Left lung (tissue), 4 donors: ENCODE measurements at regions not wholly inside any gene's neighbourhood (a gene's known extent, or its start where the extent isn't known, plus 50 kb on each side); places are given as distances from the start of the nearest gene placed in this dataset.

Source experiments
- ATAC-seq: fragments of 200-7000 bp; cut with Tn5 transposase; one replicate; pipeline ENCODE4 v1.9.1; 2020; ENCODE audit warnings: moderate library complexity
- DNase-seq, 4 donors: peaks; one replicate each; pipeline ENCODE4 v3.0.0-alpha.2; 2013 to 2020
- H3K27ac ChIP-seq, 2 donors: fragments of 200-600 bp; sonication (generic) in 1 of 2; one replicate each; pipeline versions ENCODE4 v1.5.0 to v1.8.0; 2020 to 2021
- H3K27me3 ChIP-seq, 2 donors: fragments of 200-600 bp; sonication (generic) in 1 of 2; one replicate each; pipeline versions ENCODE4 v1.5.0 to v1.8.0; 2020 to 2021
- H3K36me3 ChIP-seq, 2 donors: fragments of 200-600 bp; sonication (generic) in 1 of 2; one replicate each; pipeline versions ENCODE4 v1.5.0 to v1.8.0; 2020 to 2021
- H3K4me1 ChIP-seq, 2 donors: fragments of 200-600 bp; one replicate each; pipeline ENCODE4 v1.8.0; 2021
- H3K4me3 ChIP-seq, 2 donors: fragments of 200-600 bp; sonication (generic) in 1 of 2; one replicate each; pipeline versions ENCODE4 v1.5.0 to v1.8.0; 2020 to 2021; ENCODE audit warnings: mild to moderate bottlenecking in 1 of 2
- H3K9me3 ChIP-seq, 2 donors: fragments of 200-600 bp; sonication (generic) in 1 of 2; one replicate each; pipeline versions ENCODE4 v1.5.0 to v1.8.0; 2020 to 2021
- intact Hi-C, 2 donors: fragments of 100-400 bp; cut with DNase I; formaldehyde crosslinking; loops; one replicate each; pipeline versions ENCODE4 v1.11.2 to v1.14.2; 2022
- TF ChIP-seq, protein P1 (sequence below), 2 donors: fragments of 200-600 bp; sonication (generic) in 1 of 2; IDR thresholded peaks; one replicate each; pipeline versions ENCODE4 v1.5.0 to v1.8.0; 2021; ENCODE audit warnings: antibody characterized with exemption in 2 of 2
- donor health status: DM: no; HTN: yes; CAD: no.
- donor health status: DM: no; HTN: no; CAD: no.

DNA sequence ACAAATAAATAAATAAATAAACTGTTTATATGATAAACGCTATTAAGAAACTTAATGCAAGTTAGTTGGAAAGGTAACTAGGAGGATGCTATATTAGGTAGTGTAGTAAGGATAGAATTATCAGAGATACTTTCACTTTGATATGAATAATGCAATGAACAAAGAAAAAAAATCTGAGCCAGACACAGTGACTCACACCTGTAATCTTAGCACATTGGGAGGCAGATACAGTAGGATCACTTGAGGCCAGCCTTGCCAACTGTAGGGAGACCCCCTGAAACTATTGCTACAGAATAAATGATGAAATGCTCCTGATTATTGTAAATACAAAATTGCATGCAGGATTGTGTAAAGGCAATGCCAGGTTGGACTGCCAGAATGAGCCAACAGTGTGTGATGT lies 109.2 kb downstream of the ANXA2R start:
- intact Hi-C loops, result no loop called here
- ATAC-seq, result no peak
- no peak for DNase-seq

DNA sequence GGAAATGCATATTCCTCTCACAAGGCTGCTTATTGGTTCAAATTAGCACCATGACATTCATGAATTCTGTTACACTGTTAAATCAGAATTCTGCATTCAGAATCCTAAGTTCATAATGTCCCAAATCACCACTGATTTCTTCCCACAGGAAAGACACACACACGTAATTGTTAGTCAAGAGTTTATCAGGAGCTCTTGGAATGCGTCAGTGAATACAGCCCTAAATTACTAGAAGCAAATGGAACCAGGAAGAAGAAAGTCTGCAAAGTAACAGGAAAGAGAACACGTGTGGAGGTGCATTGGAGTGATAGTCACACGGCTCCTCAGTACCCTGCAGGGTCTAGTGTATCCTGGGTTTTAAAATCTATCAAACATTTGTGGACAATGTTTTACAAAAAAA lies 110.2 kb downstream of the ANXA2R start:
- no peak overlapping the region for H3K4me3 ChIP-seq
- H3K4me1 ChIP-seq, result no peaks in the 10 kb centered on the region
- intact Hi-C loops, result no loop called here
- no peak for DNase-seq
- peaks cover 0 to 20% of the 10 kb centered on the region in 2 donors for H3K9me3 ChIP-seq
- no peak for ATAC-seq
- H3K27ac ChIP-seq, result no peak overlapping the region
- TF ChIP-seq, protein P1, sequence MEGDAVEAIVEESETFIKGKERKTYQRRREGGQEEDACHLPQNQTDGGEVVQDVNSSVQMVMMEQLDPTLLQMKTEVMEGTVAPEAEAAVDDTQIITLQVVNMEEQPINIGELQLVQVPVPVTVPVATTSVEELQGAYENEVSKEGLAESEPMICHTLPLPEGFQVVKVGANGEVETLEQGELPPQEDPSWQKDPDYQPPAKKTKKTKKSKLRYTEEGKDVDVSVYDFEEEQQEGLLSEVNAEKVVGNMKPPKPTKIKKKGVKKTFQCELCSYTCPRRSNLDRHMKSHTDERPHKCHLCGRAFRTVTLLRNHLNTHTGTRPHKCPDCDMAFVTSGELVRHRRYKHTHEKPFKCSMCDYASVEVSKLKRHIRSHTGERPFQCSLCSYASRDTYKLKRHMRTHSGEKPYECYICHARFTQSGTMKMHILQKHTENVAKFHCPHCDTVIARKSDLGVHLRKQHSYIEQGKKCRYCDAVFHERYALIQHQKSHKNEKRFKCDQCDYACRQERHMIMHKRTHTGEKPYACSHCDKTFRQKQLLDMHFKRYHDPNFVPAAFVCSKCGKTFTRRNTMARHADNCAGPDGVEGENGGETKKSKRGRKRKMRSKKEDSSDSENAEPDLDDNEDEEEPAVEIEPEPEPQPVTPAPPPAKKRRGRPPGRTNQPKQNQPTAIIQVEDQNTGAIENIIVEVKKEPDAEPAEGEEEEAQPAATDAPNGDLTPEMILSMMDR (IDR thresholded peaks at IDR 0.05), result no peak
- peaks cover 3% of the 10 kb centered on the region in 2 donors for H3K27me3 ChIP-seq
- H3K36me3 ChIP-seq, result no peaks in the 10 kb centered on the region

More for the DNA sequence above, 109.2 kb downstream of the ANXA2R start:
- Histone ChIP-seq H3K4me1 (no peaks in the 10 kb centered on the region), H3K4me3 (no peak overlapping the region), H3K9me3 (peaks cover 0 to 20% of the 10 kb centered on the region in 2 donors), H3K27me3 (peaks cover 0 to 3% of the 10 kb centered on the region in 2 donors), H3K36me3 (no peaks in the 10 kb centered on the region), H3K27ac (no peak overlapping the region)
- TF ChIP-seq, protein P1 (IDR thresholded peaks at IDR 0.05), result no peak

DNA sequence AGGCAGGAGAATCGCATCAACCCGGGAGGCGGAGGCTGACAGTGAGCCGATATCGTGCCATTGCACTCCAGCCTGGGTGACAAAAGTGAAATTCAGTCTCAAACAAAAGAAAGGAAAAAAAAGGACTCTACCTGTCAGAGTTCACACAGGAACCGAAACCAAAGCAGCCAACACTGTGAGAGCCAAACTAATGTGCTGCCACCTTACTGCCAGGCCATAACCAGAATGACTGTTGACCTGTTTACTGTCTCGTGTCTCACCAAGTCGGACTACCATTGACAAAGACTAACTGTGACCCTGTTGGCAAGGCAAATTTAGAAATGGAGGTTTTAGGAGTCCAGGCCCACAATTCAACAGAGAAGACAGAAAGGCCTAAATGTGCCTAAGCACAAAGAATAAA lies 112.4 kb downstream of the ANXA2R start:
- Histone ChIP-seq H3K4me3 (no peak overlapping the region), H3K27me3 (peaks cover 10 to 15% of the 10 kb centered on the region in 2 donors), H3K36me3 (no peaks in the 10 kb centered on the region), H3K27ac (no peak overlapping the region), H3K4me1 (no peaks in the 10 kb centered on the region), H3K9me3 (peaks cover 0 to 17% of the 10 kb centered on the region in 2 donors)
- DNase-seq, result no peak
- intact Hi-C loops, result no loop called here
- ATAC-seq, result no peak
- TF ChIP-seq, protein P1 (IDR thresholded peaks at IDR 0.05), result no peak

DNA sequence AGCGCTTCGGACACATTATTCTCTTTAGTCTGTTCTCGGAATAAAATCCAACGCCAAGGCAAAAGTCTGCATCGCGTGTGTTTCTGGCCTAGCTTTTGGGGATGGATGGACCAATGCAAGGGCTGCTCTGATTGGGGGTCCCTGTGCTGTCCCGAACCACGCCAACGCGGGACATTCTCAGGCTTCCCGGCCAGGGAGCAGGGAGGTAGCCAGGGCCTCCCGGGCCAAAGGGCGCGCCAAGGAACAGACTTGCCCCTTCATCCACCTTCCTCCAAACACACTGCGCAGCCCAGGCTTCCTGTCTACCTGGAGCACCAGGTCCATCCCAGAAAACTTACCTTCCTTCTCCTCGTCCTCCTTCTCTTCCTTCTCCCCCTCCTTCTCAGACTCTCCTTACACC lies 113.0 kb upstream of the SELENOP start:
- Histone ChIP-seq H3K9me3 (no peaks in the 10 kb centered on the region), H3K4me1 (no peaks in the 10 kb centered on the region), H3K4me3 (no peak overlapping the region), H3K27ac (no peak overlapping the region), H3K27me3 (peaks cover 10 to 15% of the 10 kb centered on the region in 2 donors), H3K36me3 (no peaks in the 10 kb centered on the region)
- DNase-seq (no peak), ATAC-seq (no peak)
- TF ChIP-seq, protein P1 (IDR thresholded peaks at IDR 0.05), result no peak
- intact Hi-C loops, result no loop called here

DNA sequence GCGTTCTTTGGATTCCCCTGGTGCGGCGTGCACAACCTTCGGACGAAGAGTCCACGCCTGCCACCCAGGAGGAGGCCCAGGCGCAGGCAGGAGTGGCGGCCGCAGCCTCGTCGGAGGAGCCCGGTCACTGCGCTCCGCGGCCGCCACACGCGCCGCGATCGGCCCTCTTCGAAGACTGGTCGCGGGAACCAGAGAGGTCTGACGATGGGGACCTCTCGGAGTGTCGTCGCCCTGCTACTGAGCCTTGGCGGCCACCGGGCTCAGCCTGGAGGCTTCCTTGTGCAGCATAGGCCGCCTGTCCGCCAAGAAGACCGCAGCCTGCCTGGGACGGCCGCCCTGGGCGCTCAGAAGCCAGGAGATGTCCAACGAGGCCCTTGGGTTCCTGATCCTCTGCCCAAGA lies 112.5 kb upstream of the SELENOP start:
- Histone ChIP-seq H3K36me3 (no peaks in the 10 kb centered on the region), H3K9me3 (no peaks in the 10 kb centered on the region), H3K4me3 (no peak overlapping the region), H3K27me3 (peaks cover 10 to 15% of the 10 kb centered on the region in 2 donors), H3K27ac (no peak overlapping the region), H3K4me1 (no peaks in the 10 kb centered on the region)
- ATAC-seq (no peak), DNase-seq (no peak)
- TF ChIP-seq, protein P1 (IDR thresholded peaks at IDR 0.05), result no peak
- intact Hi-C loops, result no loop called here
